Globus pallidus (tissue), 1 donor: ENCODE measurements at regions not wholly inside any gene's neighbourhood (a gene's known extent, or its start where the extent isn't known, plus 50 kb on each side); places are given as distances from the start of the nearest gene placed in this dataset.

Experiments used
- DNase-seq: peaks from one replicate; pipeline ENCODE4 v3.0.0-alpha.2; 2015; ENCODE audit warnings: low spot score

DNA sequence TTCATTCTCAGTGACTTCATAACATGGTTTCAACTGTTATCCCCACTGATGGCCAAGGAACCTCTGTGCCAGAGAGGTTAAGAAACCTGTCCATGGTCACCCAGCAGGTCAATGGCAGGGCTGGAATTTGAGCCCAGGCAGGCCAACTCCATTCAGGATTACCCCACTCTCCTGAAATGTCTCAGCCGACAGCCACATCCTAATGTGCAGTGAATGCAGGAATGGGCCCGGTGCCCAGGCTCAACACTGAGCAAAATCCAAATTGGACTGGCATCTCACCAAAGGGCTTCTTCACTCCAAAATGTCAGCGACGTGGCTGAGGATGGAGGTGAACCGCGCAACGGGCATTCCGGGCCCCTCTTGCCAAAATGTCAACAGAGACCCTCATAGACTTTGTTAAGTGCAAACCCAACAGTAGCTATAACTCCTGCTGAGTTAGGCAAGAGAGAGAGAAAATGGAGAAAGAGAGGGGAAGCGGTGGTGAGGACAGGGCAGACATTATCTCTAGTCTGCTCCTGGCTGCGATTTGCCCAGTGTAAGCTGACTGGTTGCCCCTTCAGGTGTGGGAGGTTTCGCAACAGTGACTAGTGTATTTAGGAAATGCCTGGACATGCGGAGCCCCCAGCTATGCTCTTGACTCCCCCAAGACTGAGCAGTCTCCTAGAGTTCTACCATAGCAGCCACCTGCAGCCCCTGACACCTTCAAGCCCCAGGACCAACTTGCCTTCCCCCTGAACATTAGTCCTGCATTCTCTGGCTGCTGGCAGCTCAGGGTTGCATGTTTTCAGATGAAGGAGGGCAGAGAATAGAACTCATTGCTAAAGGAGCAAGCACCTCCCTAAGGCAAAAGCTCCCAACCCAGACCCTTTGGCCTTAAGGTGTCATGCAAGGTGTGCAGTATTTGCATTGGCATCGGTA lies 167.7 kb downstream of the ANAPC1 start:
- DNase-seq: no peak

DNA sequence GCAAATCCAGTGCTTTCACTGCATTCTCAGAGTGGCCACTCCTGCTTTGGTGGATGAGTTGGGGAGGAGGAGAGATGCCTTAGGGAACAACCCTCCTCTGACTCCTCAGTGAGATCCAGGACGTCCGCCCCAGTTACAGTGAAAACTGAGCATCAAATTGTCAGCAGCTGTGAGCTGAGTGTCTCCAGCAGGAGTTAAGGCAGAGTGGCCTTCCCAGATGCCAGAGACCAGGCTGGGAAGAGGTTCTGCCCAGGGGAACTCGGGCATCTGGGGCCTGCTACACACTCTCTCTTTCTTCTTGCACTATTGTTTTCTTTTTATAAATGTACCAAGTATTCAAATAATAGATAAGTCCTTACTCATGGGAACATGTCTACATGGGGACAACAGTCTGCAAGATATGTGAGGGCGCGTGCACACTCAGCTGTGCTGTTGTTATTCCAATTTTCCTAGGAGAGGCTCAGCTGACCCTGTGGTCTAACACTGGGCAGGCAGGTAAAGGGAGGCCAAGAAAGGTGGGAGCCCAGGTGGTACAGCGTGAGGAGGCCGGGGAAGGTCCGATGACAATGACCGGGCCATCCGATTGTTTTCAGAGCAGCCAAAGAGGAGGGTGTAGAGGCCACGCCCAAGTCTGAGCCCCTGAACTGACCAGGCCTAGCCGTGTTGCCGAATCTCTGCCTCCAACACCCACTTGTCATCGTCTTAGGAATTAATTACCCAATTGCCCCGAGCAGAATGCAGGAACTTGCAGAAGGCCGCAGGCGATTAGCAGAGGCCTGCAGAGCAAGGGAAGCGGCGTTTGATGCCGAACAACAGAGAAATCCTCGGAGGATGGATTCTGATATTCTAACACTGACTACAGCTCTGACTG lies 166.9 kb downstream of the ANAPC1 start:
- no peak for DNase-seq
